ENCODE measurements at regions not wholly inside any gene's neighbourhood (a gene's known extent, or its start where the extent isn't known, plus 50 kb on each side); places are given as distances from the start of the nearest gene placed in this dataset.

DNA sequence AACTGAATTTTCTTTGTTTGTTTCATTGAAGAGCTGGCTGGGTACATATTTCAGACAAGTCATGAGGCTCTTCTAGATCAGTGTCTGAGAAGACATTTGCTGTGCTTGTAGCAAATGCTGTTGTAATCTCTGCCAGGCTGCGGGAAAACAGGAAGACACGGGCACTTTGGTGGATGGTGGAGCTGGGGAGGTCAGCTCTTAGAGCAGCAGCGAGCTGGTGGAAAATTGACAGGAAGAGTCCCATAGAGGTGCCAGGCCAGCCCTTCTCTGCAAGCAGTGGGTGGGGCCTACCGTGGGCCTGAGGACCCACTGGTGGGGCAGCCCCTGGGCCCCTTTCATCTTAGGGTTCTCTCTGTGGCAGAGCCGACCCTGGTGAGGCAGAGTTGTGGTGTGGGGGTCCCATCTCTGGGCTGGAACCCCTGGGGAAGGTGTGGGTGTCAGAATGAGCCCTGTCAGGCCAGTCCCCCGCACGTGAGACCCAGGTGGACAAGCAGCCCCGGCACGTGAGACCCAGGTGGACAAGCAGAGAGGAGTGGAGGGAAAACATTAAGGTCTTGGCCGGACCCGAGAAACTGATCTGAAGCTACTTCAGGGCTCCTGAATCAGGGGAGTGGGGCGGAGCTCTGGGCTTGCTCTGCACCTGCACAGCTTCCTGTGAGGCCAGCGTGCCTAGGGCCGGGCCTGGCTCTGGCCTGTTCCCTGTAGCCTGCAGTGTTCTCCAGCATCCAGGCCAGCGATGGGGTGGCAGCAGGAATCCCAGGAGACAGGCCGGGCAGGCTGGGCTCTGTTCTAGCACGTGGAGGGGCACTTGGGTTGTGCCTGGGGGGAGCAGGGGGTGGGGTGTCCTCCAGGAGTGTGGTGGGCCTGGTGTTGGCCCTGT lies 273.5 kb upstream of the HDAC4 start:
- no peak for DNase-seq (ENCODE audit: low read depth in 2 of 2)

DNA sequence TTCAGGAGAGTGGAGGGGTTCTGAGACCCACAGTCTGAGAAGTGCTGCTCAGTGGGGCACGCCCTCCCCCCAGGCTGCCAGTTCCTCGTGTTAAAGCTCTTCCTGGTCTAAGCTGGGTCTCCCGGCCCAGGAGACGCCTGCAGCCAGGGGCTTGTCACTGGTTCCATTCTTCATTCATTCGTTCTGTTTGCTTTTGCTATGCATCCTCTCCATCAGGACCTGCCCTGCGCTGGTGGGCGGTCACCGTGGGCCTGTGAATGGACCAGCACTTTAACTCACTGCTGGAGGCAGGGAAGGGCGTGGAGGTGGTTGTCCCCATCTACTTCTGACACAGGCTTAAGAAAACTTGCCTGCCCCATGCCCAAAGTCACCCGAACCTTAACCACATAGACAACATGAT lies 272.8 kb upstream of the HDAC4 start:
- no peak for DNase-seq (ENCODE audit: low read depth in 2 of 2)

- no peak for DNase-seq (ENCODE audit: low read depth in 2 of 2)
Measured at GRCh38 chr2:239671916-239672849, 271.4 kb upstream of the HDAC4 start.

DNA sequence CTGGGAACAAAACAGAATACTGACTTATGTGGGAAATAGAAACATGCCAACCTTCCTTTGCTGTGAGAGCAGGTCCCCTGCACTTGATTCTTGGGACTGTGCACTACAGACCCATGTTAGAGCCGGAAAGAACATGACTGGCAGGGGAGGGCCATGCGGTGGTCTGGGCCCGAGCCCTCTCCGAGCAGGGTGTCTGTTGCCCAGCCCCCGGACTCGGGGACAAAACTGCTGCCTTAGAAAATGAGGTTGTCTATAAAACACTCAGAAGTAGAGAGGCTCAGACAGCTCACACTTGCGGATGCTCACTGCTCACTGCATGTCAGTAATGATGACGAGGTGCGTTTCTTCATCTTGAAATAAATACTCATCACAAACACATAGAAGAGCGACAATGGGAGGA lies 270.7 kb upstream of the HDAC4 start:
- no peak for DNase-seq (ENCODE audit: low read depth in 2 of 2)

DNA sequence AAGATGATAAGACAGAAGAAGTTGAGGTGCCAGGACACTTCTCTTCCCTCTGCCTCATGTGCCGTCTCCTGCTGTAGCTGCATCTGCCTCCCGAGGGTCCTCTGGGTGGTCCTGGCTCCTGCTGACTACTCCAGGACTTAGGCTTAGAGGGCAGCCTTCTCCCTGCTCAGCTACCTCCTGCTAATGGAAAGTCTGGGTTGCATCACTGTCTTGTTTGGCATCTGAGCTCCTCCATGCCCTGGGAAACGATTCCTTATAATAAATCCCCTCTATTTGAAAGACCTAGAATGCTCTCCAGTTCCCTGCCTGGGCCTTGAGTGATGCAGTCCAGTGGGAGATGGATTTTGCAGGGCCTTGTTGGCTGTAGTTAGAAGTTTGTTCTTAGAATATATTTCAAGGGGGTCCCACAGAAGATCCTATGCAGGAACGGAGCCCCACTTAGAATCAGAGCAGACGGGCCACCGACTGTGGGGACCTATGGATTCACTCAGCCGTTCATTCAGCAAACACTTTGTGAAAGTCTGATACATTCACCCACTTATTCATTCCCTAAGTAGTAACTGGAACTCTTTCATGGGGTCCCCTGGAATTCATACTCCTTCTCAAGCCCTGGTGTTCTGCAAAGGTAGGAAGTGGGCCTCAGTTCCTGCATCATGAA lies 269.8 kb upstream of the HDAC4 start:
- DNase-seq (ENCODE audit: low read depth in 2 of 2) = no peak

GRCh38 chr2:239669899-239670460 lies 269.2 kb upstream of the HDAC4 start:
- no peak for DNase-seq (ENCODE audit: low read depth in 2 of 2)

GRCh38 chr2:239669181-239669898 lies 268.5 kb upstream of the HDAC4 start:
- DNase-seq (ENCODE audit: low read depth in 2 of 2) = no peak

DNA sequence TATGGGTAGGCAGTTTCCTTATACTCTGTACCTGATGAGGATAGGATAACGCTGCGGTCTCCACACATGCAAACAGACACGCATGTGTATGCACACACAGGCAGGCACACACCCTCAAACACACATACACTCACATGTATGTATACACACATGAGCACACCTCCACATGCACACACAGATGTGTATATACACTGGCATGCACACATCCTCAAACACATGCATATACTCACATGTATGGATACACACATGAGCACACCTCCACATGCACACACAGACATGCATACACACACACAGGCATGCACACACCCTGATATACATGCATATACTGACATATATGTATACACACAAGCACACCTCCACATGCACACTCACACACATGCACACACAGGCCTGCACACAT lies 267.8 kb upstream of the HDAC4 start:
- DNase-seq (ENCODE audit: low read depth in 2 of 2) = no peak

DNA sequence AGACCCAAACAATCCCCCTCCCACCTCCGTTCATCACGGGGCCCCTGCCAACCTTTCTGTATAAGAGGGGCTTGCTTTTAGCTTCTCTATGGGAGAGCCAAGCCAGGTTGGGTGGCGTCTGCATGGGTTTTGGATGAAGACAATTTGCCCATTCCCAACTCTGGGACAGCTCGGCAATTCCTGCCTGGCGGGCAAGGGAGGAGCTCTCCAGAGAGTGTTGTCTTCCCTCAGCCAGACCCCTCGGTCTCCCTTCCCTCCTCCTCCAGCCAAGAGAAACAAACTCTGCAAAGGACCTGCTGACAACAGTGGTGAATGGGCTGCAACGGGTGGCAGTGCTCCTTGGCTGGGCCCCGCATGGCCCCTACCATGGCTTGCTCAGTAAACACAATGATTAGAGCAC lies 267.2 kb upstream of the HDAC4 start:
- no peak for DNase-seq (ENCODE audit: low read depth in 2 of 2)

DNA sequence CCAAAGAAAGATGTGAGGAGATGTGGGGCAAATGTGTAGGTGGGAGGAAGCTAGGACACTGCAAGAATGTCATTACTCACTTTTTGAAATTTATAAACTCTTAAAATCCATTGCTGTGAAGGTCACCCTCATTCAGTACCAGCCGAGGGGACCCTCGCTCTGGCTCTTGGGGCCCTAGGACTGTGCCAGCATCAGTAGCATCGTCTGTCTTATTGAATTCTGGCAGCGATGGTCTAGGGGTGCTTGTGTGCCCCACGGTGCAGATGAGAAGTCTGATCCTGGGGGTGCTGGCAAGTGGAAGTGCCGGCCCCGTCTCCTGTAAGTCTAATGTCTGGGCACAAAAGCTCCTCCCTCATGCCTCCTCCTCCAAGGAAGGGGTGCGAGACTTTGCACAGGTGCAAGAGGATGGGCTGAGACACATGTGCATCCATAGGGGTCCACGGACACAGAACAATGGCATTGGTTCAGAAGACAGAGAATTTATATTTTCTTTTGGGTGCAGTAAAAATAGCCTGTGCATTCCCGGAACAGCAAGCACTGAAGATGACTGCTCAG lies 266.7 kb upstream of the HDAC4 start:
- DNase-seq (ENCODE audit: low read depth in 2 of 2) = no peak

- no peak for DNase-seq (ENCODE audit: low read depth in 2 of 2)
Measured at GRCh38 chr2:239666855-239667376, 266.1 kb upstream of the HDAC4 start.

GRCh38 chr2:239666053-239666854 lies 265.4 kb upstream of the HDAC4 start:
- no peak for DNase-seq (ENCODE audit: low read depth in 2 of 2)

DNA sequence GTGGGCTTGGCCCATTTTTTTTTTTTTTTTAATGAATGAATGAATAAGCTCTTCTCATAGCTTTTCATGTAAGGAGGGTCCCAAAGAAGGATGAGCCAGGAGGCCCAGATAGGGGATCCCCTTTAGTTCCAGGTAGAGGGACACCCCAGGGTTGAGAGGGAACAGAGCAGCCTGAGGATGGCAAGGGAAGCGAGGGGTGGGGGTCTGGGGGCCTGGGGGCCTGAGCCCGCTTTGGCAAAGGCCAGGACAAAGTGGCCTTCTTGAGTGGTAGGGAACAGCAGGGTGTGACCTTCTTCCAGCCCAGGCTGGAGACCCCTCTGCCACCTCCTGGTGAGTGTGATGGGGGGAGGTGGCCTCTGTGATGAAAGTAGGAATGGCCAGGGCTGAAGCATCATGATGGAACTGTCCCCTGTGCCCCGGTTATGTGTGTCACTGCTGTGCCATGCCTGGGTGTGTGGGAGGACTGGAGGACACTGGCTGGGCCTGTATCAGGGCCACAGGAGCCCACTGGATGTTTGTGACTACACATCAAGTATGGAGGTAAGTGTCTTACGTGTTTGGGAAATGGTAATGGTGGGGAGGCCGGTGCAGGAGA lies 263.5 kb upstream of the HDAC4 start:
- no peak for DNase-seq (ENCODE audit: low read depth in 2 of 2)

GRCh38 chr2:239663364-239663924 lies 262.6 kb upstream of the HDAC4 start:
- no peak for DNase-seq (ENCODE audit: low read depth in 2 of 2)

DNA sequence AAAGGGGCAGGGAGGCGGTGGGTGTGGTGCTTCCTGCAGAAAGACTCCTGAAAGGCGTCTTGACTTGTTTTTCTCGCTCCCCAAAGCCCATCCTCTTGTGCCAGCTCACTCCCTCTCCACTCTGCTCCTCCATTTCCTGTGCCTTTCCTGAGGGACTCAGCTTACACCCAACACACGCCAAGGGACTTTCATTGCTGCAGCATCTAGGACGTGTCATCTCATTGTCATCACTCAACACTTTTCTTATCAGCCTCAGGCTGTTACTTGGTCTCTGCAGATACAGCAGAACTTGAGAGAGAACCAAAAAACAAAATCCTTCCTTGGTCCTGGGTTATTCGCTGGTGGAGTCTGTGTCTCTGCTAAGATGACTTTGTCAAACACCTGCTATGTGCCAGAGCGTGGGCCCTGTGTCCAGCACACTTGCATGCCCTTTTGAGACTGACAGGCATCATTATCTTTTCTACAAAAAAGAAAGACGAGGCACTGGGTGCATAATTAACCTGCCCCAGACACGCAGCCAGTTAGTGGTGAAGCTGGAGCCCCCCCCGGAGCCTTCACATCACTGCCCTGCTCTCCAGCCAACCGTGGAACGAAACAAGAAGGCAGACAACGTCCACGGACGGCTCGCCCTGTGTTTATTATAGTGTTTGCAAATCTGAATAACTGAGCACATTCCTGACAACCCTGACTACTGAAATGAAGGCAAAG lies 261.7 kb upstream of the HDAC4 start:
- no peak for DNase-seq (ENCODE audit: low read depth in 2 of 2)

DNA sequence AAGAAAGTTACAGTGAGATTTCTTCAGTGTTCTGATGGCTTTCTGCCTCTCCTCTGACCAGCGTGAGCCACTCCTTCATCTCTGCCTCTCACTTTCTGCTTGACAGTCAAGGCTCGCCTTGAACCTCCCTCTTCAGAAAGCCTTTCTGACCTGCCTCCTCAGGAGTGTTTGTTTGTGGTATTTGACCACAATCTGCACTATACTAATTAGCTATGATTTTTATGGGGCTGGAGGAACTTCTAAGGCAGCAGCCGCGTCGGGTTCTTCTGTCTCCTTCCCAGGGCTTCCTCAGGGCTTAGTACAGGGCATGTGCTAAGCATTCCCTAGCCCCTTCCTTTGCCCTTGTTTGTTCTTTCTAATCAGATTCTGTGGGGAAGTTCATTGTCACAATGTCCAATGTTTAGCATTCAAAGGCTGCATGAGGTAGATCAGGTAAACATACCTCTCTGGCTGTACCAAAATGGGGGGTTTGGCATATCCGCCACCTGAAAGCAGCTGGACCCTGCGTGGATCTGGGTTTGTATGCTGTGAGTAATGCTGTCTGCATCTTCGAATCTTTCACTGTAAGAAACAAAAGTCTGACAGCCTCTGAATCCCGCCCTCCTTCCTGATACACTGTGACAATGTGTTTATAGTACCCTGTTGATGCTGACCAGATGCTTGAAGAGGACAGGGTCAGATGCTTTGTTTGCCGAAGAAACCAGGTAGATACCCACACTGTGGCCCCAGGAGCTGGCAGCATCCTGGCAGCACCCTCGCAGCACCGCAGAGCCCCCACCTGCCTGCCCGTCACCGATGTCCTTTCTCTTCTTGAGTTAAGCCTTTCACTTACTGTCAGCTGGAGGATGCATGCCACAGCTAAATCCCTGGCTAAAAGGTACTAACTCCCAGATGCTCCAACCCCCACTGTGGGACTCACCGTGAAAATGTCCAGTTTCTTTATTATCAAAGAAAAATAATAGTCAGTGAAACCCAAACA lies 260.8 kb upstream of the HDAC4 start:
- no peak for DNase-seq (ENCODE audit: low read depth in 2 of 2)

Measured in fibroblast of skin of left biceps (primary cell).